HEK293 (cell line): ENCODE measurements at regions not wholly inside any gene's neighbourhood (a gene's known extent, or its start where the extent isn't known, plus 50 kb on each side); places are given as distances from the start of the nearest gene placed in this dataset.

ENCODE experiments used
- GLIS2 ChIP-seq: fragments of 450-650 bp; formaldehyde crosslinking; IDR thresholded peaks from 2 replicates; pipeline ENCODE4 v1.5.1; 2016; ENCODE audit warnings: missing biosample characterization, missing genetic modification characterization
- ZNF248 ChIP-seq: fragments of 450-650 bp; formaldehyde crosslinking; IDR thresholded peaks from 2 replicates; pipeline ENCODE4 v1.5.1; 2017; ENCODE audit warnings: missing biosample characterization, missing genetic modification characterization
- ZNF274 ChIP-seq, 2 experiments: fragments of 200-500 bp in 1 of 2; fragments of 450-650 bp in 1 of 2; sonication (Bioruptor generic) in 1 of 2; formaldehyde crosslinking in 1 of 2; IDR thresholded peaks; 2 replicates each; pipeline versions ENCODE4 v1.5.1 to v1.6.1; 2014 to 2016; ENCODE audit warnings: borderline replicate concordance in 1 of 2, inconsistent platforms in 1 of 2, low read length in 1 of 2, missing biosample characterization in 1 of 2, missing genetic modification characterization in 1 of 2
- ZNF354C ChIP-seq: fragments of 450-650 bp; formaldehyde crosslinking; IDR thresholded peaks from 2 replicates; pipeline ENCODE4 v1.5.1; 2016; ENCODE audit warnings: missing biosample characterization, missing genetic modification characterization, low read depth, borderline replicate concordance
- ZNF449 ChIP-seq: fragments of 450-650 bp; formaldehyde crosslinking; IDR thresholded peaks from 2 replicates; pipeline ENCODE4 v1.5.1; 2017; ENCODE audit warnings: missing biosample characterization, mild to moderate bottlenecking, missing genetic modification characterization, moderate library complexity
- TF ChIP-seq, protein P1 (sequence below): fragments of 450-650 bp; formaldehyde crosslinking; IDR thresholded peaks from 2 replicates; pipeline ENCODE4 v1.5.1; 2016; ENCODE audit warnings: missing biosample characterization, missing genetic modification characterization

DNA sequence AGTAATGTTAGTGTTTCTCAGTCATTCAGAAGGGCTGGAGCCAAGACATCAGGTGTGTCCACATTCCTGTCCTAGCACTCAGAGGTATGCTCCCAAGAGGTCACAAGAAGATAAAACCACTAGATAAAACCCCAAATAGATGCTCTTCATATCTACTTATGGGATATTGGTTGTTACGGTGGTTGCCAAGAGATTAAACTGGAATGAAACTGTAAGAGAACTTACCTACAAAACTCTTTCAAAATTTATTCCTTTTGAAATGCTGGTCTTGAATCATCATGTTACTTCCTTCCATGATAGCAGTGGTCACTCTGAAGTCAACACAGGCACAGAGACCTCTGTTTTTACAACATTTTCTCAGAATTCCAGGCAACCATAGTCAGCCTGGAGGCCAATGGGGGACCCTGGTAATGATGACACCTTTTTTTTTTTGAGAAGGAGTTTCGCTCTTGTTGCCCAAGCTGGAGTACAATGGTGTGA lies 122.4 kb upstream of the WSCD1 start:
- TF ChIP-seq ZNF449 (tag by site-specific recombination) (no peak), GLIS2 (tag by site-specific recombination) (no peak), ZNF274 (IDR thresholded peaks at IDR 0.05; ENCODE audit: low read length) (no peak), ZNF274 (tag by site-specific recombination; IDR thresholded peaks at IDR 0.05; ENCODE audit: borderline replicate concordance) (no peak), ZNF354C (tag by site-specific recombination) (no peak), ZNF248 (no peak)
- TF ChIP-seq, protein P1, sequence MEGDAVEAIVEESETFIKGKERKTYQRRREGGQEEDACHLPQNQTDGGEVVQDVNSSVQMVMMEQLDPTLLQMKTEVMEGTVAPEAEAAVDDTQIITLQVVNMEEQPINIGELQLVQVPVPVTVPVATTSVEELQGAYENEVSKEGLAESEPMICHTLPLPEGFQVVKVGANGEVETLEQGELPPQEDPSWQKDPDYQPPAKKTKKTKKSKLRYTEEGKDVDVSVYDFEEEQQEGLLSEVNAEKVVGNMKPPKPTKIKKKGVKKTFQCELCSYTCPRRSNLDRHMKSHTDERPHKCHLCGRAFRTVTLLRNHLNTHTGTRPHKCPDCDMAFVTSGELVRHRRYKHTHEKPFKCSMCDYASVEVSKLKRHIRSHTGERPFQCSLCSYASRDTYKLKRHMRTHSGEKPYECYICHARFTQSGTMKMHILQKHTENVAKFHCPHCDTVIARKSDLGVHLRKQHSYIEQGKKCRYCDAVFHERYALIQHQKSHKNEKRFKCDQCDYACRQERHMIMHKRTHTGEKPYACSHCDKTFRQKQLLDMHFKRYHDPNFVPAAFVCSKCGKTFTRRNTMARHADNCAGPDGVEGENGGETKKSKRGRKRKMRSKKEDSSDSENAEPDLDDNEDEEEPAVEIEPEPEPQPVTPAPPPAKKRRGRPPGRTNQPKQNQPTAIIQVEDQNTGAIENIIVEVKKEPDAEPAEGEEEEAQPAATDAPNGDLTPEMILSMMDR (tag by site-specific recombination) = no peak
